ENCODE measurements at regions not wholly inside any gene's neighbourhood (a gene's known extent, or its start where the extent isn't known, plus 50 kb on each side); places are given as distances from the start of the nearest gene placed in this dataset.

- no peaks in the 10 kb centered on the region for H3K27me3 ChIP-seq (replicated peaks; ENCODE audit: insufficient read depth, low read depth, low read length, poor library complexity)
- POLR2A ChIA-PET (ENCODE audit: low non-redundant PET) = no interaction called here
- no peak overlapping the region for H3K27ac ChIP-seq (ENCODE audit: low read depth, low read length, poor library complexity, severe bottlenecking)
- intact Hi-C loops (cut with micrococcal nuclease; ENCODE audit: unreplicated experiment) = no loop called here
- BruUV-seq (replicated peaks) = no TSS peak
- no peak for TF ChIP-seq EZH2 (IDR thresholded peaks at IDR 0.05; ENCODE audit: borderline replicate concordance, low read depth, low read length, poor library complexity, severe bottlenecking)
- no peak for TF ChIP-seq CTCF (conservative IDR thresholded peaks at IDR 0.05; ENCODE audit: low read depth, low read length)
- H3K9me3 ChIP-seq (ENCODE audit: low read depth, low read length, poor library complexity, severe bottlenecking) = peaks cover 52% of the 10 kb centered on the region
- no peak overlapping the region for H3K4me3 ChIP-seq (ENCODE audit: low read depth, low read length, poor library complexity, severe bottlenecking)
- H3K36me3 ChIP-seq (ENCODE audit: insufficient read depth, low read length, poor library complexity, severe bottlenecking) = no peaks in the 10 kb centered on the region
- CTCF ChIA-PET = no interaction called here
- no peaks in the 10 kb centered on the region for H3K4me1 ChIP-seq (ENCODE audit: insufficient read depth, low read length, poor library complexity, severe bottlenecking)
- no peak for DNase-seq (ENCODE audit: low spot score)
These were observed 1728.3 kb downstream of the TP53TG3F start for GRCh38 chr16:35187665-35188225.

- Histone ChIP-seq H3K4me3 (ENCODE audit: low read depth, low read length, poor library complexity, severe bottlenecking) (no peak overlapping the region), H3K4me1 (ENCODE audit: insufficient read depth, low read length, poor library complexity, severe bottlenecking) (no peaks in the 10 kb centered on the region), H3K9me3 (ENCODE audit: low read depth, low read length, poor library complexity, severe bottlenecking) (peaks cover 54% of the 10 kb centered on the region), H3K27me3 (replicated peaks; ENCODE audit: insufficient read depth, low read depth, low read length, poor library complexity) (no peaks in the 10 kb centered on the region), H3K36me3 (ENCODE audit: insufficient read depth, low read length, poor library complexity, severe bottlenecking) (no peaks in the 10 kb centered on the region), H3K27ac (ENCODE audit: low read depth, low read length, poor library complexity, severe bottlenecking) (no peak overlapping the region)
- no peak for DNase-seq (ENCODE audit: low spot score)
- ChIA-PET CTCF (no interaction called here), POLR2A (ENCODE audit: low non-redundant PET) (no interaction called here)
- TF ChIP-seq EZH2 (IDR thresholded peaks at IDR 0.05; ENCODE audit: borderline replicate concordance, low read depth, low read length, poor library complexity, severe bottlenecking) (no peak), CTCF (conservative IDR thresholded peaks at IDR 0.05; ENCODE audit: low read depth, low read length) (no peak)
- intact Hi-C loops (cut with micrococcal nuclease; ENCODE audit: unreplicated experiment) = no loop called here
- BruUV-seq (replicated peaks) = no TSS peak
These were observed 1729.1 kb downstream of the TP53TG3F start for GRCh38 chr16:35188288-35189155.

GRCh38 chr16:35192993-35193392, 1733.6 kb downstream of the TP53TG3F start:
- no peak overlapping the region for H3K27ac ChIP-seq (ENCODE audit: low read depth, low read length, poor library complexity, severe bottlenecking)
- intact Hi-C loops (cut with micrococcal nuclease; ENCODE audit: unreplicated experiment) = no loop called here
- DNase-seq (ENCODE audit: low spot score) = no peak
- POLR2A ChIA-PET (ENCODE audit: low non-redundant PET) = no interaction called here
- H3K27me3 ChIP-seq (replicated peaks; ENCODE audit: insufficient read depth, low read depth, low read length, poor library complexity) = no peaks in the 10 kb centered on the region
- TF ChIP-seq EZH2 (IDR thresholded peaks at IDR 0.05; ENCODE audit: borderline replicate concordance, low read depth, low read length, poor library complexity, severe bottlenecking) (no peak), CTCF (conservative IDR thresholded peaks at IDR 0.05; ENCODE audit: low read depth, low read length) (no peak)
- BruUV-seq (replicated peaks) = no TSS peak
- peaks cover 39% of the 10 kb centered on the region for H3K9me3 ChIP-seq (ENCODE audit: low read depth, low read length, poor library complexity, severe bottlenecking)
- no peak overlapping the region for H3K4me3 ChIP-seq (ENCODE audit: low read depth, low read length, poor library complexity, severe bottlenecking)
- no peaks in the 10 kb centered on the region for H3K36me3 ChIP-seq (ENCODE audit: insufficient read depth, low read length, poor library complexity, severe bottlenecking)
- no peaks in the 10 kb centered on the region for H3K4me1 ChIP-seq (ENCODE audit: insufficient read depth, low read length, poor library complexity, severe bottlenecking)
- CTCF ChIA-PET = no interaction called here
